RPMI8226 (cell line): ENCODE measurements at regions not wholly inside any gene's neighbourhood (a gene's known extent, or its start where the extent isn't known, plus 50 kb on each side); places are given as distances from the start of the nearest gene placed in this dataset.

ENCODE experiments used
- DNase-seq: peaks from one replicate; pipeline ENCODE4 v3.0.0-alpha.2; 2015

DNA sequence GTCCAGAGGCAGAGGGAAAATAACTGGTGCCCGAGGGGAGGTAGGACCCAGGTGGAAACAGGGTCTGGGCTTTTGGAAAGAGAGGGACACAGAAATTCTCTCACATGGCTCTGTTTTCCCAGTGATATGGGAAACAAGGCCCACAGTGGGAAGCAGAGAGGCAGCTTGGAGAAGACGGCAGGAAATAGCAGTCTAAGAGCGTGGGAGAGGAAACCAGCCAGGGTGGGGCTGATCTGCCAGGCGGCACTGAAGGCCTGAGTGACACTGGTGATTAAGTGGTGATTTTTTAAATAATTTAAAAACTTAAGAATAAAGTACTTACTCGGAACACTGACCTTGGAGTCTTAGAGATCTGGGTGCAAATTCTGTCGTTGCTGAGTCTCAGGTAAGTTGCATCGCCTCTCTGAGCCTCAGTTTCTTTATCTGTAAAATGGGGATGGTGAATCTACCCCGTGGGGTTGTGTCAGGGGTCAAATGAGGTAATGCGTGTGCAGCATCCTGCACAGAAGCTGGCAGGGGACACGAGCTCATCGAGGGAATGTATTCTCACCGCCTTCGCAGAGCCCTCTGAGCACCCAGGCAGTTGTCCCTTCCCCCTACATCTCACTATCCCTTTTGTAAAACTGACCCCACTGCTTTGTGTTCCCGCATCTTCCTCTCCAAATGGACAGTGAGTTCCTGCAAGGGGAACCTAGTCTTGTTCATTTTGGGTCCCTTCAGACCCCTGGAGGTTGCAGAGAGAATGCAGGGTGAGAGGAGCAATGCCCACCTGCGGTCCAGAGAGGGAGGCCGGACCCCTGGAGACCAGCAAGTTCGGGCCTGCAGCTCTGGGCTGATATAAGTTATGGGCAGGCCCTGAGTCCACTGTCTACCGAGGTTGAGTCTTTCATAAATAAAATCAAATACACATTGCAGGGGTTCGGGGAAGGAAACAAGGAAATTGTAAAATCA, 228.6 kb upstream of the PMEPA1 start:
- no peak for DNase-seq

DNA sequence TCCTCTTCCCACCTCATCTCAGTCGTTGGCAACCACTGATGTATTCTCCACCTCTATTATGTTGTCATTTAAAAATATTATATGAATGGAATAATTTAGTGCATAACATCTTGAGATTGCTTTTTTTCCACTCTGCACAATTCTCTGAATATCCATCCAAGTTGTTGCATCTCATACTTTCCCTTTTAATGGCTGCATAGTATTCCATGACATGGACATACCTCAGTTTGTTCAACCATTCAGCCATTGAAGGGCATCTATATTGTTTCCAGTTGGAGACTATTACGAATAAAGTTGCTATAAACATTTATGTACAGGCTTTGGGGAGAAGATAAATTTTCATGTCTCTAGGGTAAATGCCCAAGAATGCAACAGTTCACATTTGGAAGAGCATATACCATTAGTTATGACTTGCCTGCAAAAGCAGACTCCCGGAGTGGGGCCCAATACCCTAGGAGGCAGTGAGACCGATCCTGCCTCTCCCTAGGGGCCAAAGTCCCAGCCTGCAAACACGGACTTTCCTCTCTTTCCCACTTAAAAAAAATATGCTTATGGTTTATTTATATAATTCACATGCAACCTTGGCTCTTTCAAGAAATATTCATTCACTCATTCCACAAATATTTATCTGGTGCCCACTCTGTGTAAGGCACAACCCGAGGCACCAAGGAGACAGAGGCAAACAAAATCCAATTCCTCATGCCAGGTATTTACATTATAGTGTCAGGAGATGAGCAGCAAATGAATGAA, 227.0 kb upstream of the PMEPA1 start:
- DNase-seq = no peak

DNA sequence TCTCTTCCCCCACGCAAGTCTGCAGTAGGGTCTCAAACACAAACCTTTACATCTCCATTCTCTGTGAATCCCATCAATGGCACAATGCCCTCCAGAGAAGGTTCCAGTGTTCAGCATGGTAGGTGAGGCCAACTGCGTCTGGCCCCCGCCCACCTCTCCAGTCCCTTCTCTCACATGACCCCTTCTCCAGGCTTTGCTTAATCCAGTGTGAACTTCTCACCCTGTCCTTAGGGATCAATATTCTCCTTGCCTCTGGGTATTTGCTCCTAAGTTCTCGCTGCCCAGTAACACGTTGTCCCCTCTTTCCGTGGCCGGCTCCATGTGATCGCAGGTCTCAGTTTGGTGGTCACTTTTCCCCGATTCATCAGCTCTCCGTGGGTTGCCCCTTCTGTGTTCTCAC, 225.1 kb upstream of the PMEPA1 start:
- DNase-seq = no peak

DNA sequence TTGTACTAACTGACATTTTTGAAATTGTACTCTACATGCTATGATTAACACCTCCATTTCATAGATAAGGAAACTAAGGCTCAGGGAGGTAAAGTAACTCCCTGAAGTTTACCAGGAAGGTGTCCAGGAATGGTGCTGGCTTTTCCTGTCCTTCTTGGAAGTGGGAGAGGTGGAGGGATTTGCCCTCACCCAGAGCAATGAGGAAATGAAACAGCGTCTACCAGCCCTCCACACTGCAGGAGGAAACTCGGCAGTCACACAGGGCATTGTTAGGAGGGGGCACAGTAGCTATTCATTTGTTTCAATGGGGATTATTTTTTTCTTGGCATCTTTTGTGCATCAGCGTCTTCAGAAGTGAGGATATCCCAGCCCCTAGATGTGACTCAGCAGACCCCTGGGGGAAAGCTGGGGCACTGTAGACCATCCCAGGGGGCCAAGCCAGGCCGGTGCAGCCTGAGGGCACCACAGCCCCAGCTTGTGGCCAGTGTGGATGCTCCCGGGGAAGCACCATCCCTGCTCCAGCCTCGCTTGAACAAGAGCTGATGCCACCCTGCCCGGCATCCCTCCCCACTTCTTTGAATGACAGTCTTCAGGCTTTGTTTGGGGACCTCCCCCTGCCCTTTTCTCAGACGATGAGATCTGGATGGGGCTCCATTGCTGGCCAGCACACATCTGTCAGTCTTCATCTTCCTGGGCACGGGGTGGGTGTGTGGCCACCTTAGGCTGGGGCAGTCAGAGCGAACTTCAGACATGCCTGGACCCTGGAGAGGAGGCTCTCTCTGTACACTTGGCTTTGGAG, 224.4 kb upstream of the PMEPA1 start:
- DNase-seq = no peak

DNA sequence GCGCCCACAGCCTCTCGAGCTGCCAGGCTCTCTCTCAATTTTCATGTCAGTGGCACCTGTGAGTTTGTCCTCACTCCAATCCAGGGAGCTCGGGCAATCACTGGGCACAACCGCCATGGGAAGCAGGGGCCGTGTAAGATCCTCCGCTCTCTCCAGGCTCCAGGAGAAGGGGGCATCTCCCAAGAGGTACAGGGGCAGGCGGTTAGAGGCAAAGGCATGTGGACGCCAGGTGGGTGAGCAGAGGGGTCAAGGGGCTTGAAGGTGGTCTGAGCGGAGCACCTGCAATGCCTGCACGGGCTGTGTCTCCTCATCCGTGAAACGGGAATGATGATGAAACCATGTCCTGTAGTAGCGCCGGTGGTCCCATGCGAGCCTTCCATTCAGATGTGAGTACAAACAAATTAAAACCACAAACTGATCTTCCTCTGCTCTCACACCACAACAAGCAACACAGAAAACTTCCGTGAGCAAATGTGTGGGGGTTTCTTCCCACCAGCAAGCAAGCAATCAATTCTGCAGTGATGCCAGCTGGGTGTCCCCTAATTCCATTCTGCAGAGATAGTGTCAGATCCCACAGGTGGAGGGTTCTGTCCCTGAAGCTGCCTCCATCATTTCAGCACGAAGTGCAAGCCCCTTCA, 222.5 kb upstream of the PMEPA1 start:
- no peak for DNase-seq

DNA sequence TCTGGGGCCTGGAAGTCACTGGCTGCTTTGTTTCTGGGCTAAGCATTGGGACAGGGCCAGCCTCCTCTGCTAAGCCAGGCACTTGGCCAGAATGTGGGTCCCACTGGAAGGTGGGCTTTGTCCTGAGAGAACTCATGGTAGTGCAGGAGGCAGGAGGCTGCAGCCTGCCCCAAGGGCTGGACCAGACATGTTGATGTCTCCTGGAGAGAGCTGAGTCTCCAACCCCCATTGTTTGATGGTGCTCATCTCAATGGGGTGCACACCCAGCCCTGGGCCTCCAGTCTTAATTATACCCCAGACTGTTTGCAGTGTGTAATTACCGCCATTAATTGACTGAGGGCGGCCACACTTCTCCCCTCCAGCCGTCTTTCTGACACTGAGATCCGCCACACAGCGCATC, 220.5 kb upstream of the PMEPA1 start:
- DNase-seq = no peak

DNA sequence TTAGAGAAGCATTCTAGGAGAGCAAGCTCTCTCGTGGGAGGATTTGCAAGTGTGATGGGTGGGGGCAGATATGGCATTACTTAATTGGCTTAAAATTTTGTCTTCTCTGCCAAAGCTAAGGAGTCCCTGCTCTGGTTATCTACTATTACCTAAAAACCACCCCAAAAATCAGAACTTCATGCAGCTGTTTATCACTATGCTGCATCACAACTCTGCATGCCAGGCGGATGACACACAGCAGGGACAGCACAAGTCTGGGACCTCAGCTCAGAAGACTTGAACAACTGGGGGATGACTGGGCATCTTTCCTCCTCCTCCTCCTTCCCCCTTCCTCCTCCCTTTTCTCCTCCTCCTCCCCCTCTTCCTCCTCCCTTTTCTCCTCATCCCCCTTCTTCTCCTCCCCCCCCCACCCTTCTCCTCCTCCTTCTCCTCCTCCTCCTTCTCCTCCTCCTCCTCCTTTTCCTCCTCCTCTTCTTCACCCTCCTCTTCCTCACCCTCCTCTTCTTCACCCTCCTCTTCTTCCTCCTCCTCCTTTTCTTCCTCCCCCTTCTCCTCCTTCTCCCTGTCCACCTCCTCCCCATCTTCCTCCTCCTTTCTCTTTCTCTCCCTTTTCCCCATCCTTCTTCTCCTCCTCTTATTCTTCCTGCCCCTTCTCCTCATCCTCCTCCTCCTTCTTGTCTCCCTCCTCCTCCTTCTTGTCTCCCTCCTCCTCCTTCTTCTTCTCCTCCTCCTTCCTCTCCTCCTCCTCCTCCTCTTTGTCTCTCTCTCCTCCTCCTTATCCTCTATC, 218.6 kb upstream of the PMEPA1 start:
- DNase-seq = no peak

DNA sequence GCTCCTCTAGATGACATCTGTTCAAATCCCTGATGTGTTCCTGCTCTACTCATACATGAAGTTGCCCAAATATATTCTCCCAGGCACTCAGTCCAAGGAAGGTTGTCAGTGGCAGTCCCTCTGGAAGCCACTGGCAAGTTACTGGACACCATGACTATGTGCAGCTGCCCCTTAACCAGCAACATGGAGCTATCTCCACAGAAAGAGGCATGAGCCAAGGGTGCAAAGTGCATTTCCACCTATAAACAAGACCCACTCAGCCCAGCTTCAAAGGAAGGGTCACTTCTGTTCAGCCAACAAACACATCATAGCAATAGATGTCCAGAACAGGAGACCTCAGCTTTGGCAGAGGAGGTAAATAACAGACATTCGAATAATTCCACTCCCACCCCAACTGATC, 217.6 kb upstream of the PMEPA1 start:
- DNase-seq = no peak

DNA sequence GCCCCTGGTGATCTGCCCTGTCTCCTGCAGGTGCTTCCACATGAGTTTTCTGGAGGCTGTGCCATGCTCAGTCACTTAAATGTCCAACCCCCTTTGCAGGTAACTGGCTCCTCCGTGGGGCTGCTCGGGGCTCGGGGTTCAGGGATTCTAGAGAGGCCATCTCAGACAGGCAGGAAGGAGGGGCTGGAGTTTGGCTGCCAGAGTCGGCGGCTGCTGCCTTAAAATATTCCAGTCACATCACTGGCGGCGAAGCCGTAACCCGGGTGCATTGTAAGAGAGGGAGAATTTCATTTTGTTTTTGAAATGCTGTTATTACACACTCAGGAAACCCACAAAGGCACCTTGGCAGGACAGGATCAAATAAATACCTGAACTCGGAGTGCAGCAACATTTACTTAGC, 212.9 kb upstream of the PMEPA1 start:
- no peak for DNase-seq

DNA sequence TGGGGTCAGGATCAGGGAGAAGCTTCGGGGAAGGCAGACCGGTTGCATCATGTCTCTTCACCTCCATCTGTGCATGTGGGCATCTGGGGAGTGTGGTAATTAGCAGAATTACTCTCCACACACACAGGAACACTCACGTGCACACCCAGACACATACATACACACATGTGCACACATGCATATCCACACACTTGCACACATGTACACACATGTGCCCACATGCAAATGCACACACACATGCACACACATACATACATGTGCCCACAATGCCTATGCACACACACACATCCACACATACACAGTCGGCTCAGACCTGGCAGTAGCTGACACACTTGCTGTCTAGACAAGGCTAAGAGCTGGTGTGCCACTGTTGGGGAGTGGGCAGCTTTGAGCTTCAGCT, 212.3 kb upstream of the PMEPA1 start:
- no peak for DNase-seq

DNA sequence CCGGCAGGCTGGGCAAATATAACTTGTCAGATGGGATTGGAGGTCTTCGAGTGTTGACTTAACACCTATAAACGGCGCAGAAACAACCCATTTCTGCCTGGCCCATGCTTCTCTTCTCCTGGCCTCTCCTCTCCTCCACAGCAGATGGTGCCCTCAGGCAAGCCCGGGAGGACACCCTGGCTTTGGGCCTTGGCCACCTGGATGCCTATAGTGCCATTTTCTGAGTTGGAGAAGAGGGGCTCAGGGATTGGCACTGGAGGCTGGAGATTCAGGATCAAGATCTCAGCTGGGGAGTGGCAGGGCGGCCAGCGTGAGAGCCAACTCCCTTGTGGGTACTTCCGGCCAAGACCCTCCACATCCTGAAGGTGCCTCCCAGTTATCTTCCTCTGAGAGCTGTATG, 211.9 kb upstream of the PMEPA1 start:
- DNase-seq = no peak

DNA sequence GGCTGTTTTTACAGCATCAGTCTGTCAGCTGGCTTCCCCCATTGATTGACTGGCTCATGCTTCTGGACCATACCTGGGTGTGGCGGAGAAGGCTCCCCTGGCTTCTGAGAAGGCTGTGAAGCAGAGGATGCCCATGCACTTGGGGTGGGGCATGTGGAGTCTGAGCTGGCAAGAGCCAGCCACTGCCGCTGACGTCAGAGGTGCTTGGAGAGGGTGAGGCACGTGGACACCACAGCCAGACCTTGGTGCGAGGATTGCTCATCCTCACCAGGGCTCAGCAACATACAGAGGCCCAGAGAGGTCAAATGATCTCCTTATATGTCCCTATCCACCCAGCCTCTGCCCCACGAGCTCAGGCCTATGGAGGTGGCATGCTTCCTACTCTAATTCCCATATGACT, 211.2 kb upstream of the PMEPA1 start:
- DNase-seq = no peak

DNA sequence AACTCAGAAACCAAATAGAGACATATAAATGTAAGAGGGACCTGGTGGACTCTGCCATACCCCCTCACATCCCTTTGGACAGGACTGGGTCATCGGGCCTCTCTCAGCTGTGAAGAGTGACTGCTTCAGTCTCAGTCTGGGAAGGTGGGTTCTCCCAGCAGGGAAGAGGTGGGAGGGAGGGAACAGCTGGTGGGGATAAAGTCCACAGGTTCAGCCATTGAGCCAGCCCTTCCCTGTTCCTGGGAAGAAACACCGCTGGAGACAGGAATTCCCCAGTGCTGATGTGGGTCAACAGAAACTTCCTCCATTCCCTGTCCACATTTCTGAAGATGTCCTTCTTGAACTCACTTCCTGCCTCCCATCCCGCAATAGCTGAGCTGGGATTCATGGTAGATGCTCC, 209.2 kb upstream of the PMEPA1 start:
- DNase-seq = no peak

DNA sequence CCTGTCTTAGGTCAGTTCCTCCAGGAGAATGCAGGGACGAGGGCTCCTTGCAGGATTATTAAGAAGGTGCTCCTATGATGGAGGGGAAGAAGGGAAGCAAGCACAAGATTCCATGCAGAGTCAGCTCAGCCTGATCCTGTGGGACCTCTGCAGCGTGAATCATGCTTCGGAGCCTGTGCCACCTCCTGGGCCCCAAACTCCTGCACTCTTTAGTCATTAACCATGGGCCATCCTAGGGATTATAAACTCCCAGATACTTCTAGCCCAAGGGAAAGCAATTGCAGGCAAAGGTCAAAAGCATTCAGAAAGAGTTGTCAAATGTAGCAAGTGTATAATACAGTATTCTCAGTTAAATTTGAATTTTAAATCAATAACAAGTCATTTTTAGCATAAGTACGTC, 208.7 kb upstream of the PMEPA1 start:
- DNase-seq = no peak

DNA sequence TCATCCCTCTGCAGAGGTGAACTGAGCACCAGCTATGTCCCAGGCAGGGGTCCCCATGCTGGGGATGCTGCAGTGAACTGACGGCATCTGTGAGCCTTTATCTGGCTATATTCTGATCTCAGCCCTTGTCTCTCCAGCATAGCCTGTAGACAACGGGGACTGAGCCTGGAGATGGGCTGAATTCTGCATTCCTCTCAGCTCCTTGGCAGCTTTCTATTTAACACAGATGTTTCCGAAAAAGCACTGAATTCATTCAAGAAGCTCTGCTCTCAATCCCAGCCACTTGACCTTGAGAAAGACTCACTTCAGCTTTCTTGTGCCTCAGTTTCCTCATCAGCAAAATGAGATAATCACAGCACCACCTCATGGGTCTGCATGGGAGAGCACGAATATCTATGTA, 204.4 kb upstream of the PMEPA1 start:
- DNase-seq = no peak

DNA sequence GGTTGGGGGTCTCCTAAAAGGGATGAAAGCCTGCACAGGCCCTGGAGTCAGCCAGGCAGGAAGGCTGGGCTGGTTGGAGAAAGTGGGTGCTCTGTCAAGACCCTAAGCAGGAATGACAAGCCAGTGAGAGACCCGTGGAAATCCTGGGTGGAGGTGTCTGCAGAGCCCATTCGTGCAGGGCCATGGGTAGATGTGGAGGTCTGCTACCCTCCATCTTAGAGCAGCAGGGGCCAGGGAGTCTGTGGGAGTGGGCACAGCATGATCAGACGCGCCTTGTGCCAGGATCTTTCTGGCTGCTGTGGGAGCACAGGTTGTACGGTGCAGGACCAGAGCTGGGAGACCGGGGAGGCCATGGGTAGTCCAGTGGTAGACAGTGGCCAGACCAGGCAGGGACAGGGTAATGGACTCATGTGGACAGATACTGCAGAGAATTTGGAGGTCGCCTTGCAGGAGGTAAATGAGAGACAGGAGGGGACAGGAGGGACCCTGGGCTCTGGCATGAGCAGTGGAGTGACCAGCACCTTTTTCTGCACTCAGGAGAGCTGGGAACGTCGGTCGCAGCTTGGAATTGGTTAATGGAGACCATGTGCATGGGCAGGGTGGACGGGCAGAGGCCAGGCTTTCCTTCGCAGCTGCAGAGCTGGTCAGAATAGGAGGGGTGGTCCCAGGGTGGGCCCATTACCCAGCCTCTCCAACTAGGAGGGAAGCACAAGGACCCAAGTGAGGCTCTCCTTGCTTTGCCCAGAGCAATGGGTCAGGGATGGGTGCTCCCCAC, 203.5 kb upstream of the PMEPA1 start:
- DNase-seq = no peak

DNA sequence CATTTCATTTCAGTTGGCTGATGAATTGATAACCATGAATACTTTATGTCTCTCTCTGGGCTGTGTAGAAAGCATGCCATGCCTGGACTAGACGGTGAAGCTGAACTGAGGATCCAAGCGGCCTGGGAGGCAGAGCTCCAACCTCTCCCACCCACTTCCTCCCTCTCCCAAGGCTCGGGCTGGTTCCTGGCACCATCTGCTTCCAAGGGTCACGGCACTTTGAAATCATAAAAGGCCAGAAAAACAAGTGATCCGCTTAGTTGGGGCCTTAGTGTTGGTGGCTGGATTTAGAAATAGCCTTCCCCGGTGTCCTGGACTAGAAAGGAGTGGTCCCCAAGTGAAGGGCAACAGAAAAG, 202.4 kb upstream of the PMEPA1 start:
- no peak for DNase-seq

DNA sequence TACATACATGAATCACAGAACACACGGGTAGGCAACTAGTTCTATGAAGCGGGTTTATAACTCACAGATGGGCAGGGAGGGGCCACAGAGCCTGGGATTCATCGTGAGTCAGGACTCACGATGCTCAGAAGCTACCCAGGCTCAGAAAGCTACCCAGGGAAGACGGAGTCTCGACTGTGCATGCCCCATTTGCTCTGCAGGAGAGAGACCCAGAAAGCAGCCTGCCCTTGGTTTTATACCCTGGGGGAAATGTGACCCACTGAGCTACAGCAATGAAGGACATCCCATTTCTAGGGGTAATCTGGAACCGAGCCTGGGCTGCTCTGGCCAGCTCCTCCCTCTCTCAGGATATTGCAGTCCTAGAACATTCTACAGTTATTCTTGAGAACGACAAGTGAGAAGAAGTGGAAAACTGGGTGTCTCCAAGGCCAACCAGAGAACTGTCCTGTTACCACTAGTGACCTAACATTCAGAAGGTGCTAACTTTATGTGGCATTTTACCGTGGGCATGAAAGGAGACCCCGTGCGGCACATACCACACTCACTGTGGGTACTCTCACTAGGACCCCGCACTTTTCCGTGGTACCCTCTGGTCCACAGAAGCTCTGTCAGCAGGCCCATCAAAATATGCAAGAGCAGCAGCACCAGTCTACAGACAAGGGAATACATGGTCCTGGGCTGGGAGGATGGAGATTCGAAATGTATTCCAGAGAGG, 201.9 kb upstream of the PMEPA1 start:
- no peak for DNase-seq

DNA sequence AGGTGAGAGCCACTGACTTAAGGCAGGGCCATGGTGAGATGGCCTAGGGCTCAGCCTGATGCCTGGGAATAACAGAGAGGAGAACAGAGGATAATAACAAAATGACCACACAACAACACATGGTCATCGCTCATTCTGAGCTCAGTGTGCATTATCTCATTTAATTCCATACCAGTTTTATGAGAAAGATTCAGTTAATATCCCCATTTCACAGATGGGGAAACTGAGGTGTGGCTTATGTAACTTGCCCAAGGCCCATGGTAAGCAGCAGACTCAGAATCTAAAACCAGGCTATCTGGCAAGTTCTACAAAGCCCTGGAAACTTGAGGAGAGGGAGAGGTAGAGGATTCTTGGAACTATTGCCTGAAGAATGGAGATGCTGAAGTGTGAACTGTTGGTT, 200.9 kb upstream of the PMEPA1 start:
- no peak for DNase-seq

DNA sequence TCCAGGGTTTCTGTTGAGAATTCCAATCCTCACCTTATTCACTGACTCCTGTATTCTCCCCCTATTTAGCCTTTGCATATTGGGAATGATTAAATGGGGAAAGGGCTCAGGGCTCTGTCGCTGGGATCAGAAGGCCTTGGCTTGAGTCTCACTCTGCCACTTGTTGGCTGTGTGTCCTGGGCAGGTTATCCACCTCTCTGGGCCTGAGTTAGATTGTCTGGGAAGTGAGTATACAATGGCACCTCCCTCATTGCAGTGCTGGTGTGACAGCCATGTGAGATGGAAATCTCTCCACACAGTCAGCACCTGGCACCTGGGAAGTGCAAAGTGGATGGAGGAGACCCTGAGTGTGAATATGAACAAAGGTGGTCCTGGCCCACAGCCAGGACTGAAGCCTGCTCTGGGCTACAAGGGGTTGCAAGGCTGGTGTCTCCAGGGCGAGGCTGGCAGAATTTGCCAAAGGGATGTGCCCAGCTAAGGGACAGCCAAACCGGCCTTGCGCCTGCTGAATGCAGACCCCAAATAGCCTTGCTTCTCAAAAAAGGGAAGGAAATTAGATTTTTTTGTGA, 200.0 kb upstream of the PMEPA1 start:
- DNase-seq = no peak
